Fibroblast of pulmonary artery (primary cell): ENCODE measurements at regions not wholly inside any gene's neighbourhood (a gene's known extent, or its start where the extent isn't known, plus 50 kb on each side); places are given as distances from the start of the nearest gene placed in this dataset.

Experiments used
- DNase-seq: peaks from one replicate; pipeline ENCODE4 v3.0.0-alpha.2; 2010; ENCODE audit warnings: low read depth
- H3K4me3 ChIP-seq: replicated peaks from 2 replicates; pipeline ENCODE4 v1.5.1; 2011; ENCODE audit warnings: low read depth, mild to moderate bottlenecking, control low read depth, low read length, moderate library complexity
- TF ChIP-seq, protein P1 (sequence below): IDR thresholded peaks from 2 replicates; pipeline ENCODE4 v1.5.1; 2011; ENCODE audit warnings: mild to moderate bottlenecking, control low read depth, low read length, inconsistent platforms; ENCODE audit errors: missing control alignments

DNA sequence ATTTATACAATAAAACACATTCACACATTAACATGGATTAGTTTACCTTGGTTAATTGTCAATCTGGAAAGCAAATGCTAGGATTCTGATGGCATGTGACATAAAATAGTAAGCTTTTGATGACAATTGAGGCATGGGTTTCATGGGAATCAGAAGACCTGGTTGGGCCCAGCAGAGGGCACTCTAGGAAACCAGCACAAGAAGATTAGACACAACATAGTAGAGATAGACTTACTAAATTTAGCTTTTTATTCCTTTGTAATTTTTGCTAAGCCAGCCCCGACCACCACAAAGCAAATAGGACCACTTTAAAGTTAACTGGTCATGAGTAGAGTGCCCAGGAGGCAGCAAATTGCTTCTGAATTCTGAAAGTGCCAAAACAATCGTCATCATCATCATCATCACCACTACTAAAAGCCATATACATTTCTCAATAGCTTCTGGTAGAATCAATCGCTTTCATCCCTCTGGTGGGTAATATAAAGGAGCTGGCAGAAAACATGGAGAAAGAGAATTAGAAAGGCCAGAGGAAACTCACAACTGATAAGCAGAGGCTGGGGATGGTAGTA is 163.2 kb downstream of the ARRDC3 start:
- peak; percentile 74 for DNase-seq
- H3K4me3 ChIP-seq = no peak overlapping the region
- TF ChIP-seq, protein P1, sequence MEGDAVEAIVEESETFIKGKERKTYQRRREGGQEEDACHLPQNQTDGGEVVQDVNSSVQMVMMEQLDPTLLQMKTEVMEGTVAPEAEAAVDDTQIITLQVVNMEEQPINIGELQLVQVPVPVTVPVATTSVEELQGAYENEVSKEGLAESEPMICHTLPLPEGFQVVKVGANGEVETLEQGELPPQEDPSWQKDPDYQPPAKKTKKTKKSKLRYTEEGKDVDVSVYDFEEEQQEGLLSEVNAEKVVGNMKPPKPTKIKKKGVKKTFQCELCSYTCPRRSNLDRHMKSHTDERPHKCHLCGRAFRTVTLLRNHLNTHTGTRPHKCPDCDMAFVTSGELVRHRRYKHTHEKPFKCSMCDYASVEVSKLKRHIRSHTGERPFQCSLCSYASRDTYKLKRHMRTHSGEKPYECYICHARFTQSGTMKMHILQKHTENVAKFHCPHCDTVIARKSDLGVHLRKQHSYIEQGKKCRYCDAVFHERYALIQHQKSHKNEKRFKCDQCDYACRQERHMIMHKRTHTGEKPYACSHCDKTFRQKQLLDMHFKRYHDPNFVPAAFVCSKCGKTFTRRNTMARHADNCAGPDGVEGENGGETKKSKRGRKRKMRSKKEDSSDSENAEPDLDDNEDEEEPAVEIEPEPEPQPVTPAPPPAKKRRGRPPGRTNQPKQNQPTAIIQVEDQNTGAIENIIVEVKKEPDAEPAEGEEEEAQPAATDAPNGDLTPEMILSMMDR = peak; percentile 48

DNA sequence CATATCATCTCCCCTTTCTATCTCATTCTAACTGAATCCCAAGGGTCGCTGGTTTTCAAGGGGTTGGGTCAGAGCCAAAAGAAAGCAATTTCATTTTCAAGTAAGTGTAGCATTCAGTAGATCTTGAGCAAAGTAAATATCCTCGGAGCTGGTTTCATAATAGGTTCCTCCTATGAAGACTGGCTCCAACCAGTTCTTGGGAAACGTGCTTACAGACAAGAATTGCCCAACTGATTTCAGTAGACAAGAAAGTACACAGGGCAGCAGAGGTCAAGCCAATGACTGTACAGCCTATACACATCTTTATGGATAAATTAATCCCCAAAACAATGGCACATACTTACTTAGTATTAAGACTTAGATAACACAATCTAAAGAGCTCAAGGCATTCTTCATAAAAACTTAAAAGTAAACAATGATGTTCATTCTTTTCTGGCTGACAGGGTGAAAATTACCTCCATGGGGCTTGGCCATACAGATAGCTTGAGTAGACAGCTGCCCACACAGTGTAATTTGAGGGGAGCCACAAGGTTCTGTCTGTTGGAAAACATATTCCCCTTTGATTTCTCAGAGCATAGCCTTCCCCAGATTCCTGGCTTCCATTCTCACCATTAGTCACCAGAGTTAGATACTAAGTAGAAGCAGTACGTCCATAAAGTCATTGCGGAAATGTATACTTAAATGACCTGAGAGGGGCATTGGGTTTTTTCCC is 163.9 kb downstream of the ARRDC3 start:
- DNase-seq = peak; percentile 94
- TF ChIP-seq, protein P1 = no peak
- H3K4me3 ChIP-seq = no peak overlapping the region

DNA sequence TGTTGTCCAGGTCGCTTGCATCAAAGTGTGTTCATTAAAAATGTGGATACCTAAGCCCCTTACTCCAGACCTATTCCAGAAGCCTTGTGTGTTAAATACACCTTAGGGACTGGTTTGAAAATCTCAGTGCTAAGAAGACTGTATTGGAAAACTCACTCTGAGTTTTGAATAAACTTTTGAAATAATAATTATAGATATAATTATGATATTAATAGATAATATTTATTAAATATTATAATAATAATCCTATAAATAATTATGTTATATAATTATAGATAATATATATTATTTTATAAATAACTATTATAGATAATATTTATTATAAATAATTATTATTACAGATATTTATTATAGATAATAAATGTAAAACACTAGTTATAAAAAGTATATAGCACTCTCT is 165.3 kb downstream of the ARRDC3 start:
- TF ChIP-seq, protein P1 = no peak
- H3K4me3 ChIP-seq = no peak overlapping the region
- no peak for DNase-seq

DNA sequence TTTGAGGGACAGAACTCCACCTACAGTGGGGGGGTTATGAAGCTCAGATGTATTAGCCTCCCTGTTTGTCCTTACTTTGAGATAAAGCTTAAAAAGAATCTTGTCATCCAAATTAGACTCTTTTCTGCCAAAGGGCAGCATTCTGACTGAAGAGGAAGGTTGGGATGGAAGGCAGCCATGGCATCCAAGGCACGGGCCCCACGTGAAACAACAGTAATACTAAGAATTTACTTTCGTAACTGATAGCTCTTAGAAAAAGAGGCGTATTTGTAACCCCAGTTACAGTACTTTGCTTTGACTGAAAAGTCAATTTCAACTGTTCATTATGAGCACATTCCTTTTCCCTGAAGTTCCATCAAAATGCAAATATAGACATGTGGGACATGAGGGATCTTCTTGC is 168.5 kb downstream of the ARRDC3 start:
- no peak for DNase-seq
- TF ChIP-seq, protein P1 = no peak
- H3K4me3 ChIP-seq = no peak overlapping the region
